Naive B cell (primary cell): ENCODE measurements at regions not wholly inside any gene's neighbourhood (a gene's known extent, or its start where the extent isn't known, plus 50 kb on each side); places are given as distances from the start of the nearest gene placed in this dataset.
"Not testable (repeated sequence)": the region's sequence is repeated elsewhere in the genome, so short reads cannot be mapped to it uniquely, and the experiment has no call there.

Experiments used
- ATAC-seq, 2 donors: fragments of 150-1000 bp; cut with Tn5 transposase; 2 replicates each; pipeline ENCODE4 v1.10.0; 2021; ENCODE audit warnings: low read depth in 2 of 2, mild to moderate bottlenecking in 2 of 2, moderate library complexity in 2 of 2
- DNase-seq: peaks from one replicate; pipeline ENCODE4 v3.0.0; 2022
- H3K27ac Mint-ChIP-seq, 6 donors: one replicate each; pipeline ENCODE4 v1.8.0; 2020 to 2022; ENCODE audit warnings: mild to moderate bottlenecking in 6 of 6, mixed read lengths in 6 of 6, moderate library complexity in 5 of 6, inconsistent platforms in 2 of 6
- H3K27me3 Mint-ChIP-seq, 3 donors: one replicate each; pipeline ENCODE4 v1.8.0; 2021 to 2022; ENCODE audit warnings: mixed read lengths in 3 of 3, mild to moderate bottlenecking in 1 of 3
- H3K36me3 Mint-ChIP-seq, 2 donors: one replicate each; pipeline ENCODE4 v1.8.0; 2020 to 2022; ENCODE audit warnings: mixed read lengths in 2 of 2, inconsistent platforms in 1 of 2, mild to moderate bottlenecking in 1 of 2
- H3K4me1 Mint-ChIP-seq, 3 donors: one replicate each; pipeline ENCODE4 v1.8.0; 2020 to 2022; ENCODE audit warnings: mixed read lengths in 3 of 3, inconsistent platforms in 1 of 3, mild to moderate bottlenecking in 1 of 3, moderate library complexity in 1 of 3
- H3K4me3 Mint-ChIP-seq, 8 donors: one replicate each; pipeline ENCODE4 v1.8.0; 2020 to 2022; ENCODE audit warnings: mild to moderate bottlenecking in 8 of 8, mixed read lengths in 8 of 8, moderate library complexity in 8 of 8, inconsistent platforms in 2 of 8
- H3K9me3 Mint-ChIP-seq, 7 donors: one replicate each; pipeline ENCODE4 v1.8.0; 2020 to 2022; ENCODE audit warnings: mixed read lengths in 7 of 7, mild to moderate bottlenecking in 5 of 7, inconsistent platforms in 2 of 7, moderate library complexity in 1 of 7

DNA sequence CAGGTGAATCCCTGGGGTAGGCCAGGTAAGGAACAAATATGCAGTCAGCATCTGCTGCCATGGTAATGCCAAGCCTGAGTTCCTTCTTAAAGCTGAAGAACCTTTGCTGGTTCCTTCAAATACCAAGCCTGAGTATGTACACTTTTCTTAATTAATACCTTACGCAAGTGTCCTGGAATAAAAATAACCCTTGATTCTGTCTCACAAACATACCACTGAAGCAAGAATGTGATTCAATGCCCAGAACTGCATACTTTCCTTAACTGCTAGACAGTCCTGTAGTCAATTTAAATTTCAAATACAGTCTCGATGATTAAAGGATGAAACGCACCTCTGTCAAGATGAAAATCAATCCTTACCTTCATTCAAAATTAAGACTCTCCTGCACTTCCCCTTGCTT lies 634.0 kb upstream of the CHRM3 start:
- Mint-ChIP-seq H3K9me3 (peaks cover 0 to 5% (median 4%) of the 10 kb centered on the region in 7 donors), H3K4me3 (no peak overlapping the region), H3K4me1 (no peaks in the 10 kb centered on the region), H3K36me3 (no peaks in the 10 kb centered on the region), H3K27me3 (no peaks in the 10 kb centered on the region), H3K27ac (no peak overlapping the region)
- ATAC-seq (no peak), DNase-seq (no peak)

- DNase-seq (no peak), ATAC-seq (no peak)
- H3K4me3 Mint-ChIP-seq, result no peak overlapping the region
- no peaks in the 10 kb centered on the region for H3K27me3 Mint-ChIP-seq
- H3K27ac Mint-ChIP-seq, result no peak overlapping the region
- H3K9me3 Mint-ChIP-seq, result peaks cover 0 to 9% (median 5%) of the 10 kb centered on the region in 7 donors
- H3K36me3 Mint-ChIP-seq, result no peaks in the 10 kb centered on the region
- H3K4me1 Mint-ChIP-seq, result no peaks in the 10 kb centered on the region
Measured at GRCh38 chr1:238745069-238745468, 641.3 kb upstream of the CHRM3 start.

DNA sequence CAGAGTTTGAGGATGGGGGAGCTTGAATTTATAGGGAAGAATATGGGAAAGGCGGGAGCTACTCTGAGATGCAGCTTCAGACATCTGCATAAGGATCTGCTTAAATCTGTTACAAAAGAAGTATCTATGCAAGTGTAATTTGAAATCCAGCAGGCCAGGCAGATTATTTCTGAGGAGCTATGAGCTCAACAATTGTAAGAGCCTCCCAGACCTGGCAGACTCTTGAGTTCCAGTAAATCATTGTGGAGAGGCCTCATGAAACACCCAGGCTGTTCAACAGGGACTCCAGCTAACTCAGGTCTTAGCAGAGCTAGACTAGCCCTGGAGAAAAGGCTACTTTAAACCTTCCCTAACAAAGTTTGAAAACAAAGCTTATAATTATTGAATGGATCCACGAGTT lies 647.5 kb upstream of the CHRM3 start:
- DNase-seq, result no peak
- ATAC-seq, result no peak
- Mint-ChIP-seq H3K36me3 (no peaks in the 10 kb centered on the region), H3K27ac (no peak overlapping the region), H3K9me3 (peaks cover 0 to 8% (median 0%) of the 10 kb centered on the region in 7 donors), H3K4me1 (no peaks in the 10 kb centered on the region), H3K4me3 (no peak overlapping the region), H3K27me3 (no peaks in the 10 kb centered on the region)

DNA sequence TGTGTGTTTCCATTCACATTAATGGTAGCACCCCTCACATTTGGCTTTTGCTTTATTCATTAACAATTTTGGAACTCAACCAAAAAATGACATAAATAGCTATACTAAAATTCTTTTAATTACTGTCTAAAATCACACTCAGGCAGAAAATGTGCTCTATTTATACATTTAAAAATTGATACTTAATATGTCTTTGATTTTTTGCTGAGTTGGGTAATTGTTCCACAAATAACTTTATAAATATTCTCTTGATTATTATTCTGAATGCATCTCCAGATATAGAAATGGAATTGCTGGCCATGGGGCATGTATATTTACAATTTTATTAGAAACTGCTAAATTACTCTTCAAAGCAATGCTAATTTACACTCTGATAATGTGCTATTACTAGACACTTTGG lies 658.7 kb upstream of the CHRM3 start:
- Mint-ChIP-seq H3K27ac (no peak overlapping the region), H3K4me3 (no peak overlapping the region), H3K36me3 (no peaks in the 10 kb centered on the region), H3K9me3 (peaks cover 0 to 4% (median 0%) of the 10 kb centered on the region in 7 donors), H3K27me3 (no peaks in the 10 kb centered on the region), H3K4me1 (no peaks in the 10 kb centered on the region)
- ATAC-seq, result no peak
- no peak for DNase-seq

DNA sequence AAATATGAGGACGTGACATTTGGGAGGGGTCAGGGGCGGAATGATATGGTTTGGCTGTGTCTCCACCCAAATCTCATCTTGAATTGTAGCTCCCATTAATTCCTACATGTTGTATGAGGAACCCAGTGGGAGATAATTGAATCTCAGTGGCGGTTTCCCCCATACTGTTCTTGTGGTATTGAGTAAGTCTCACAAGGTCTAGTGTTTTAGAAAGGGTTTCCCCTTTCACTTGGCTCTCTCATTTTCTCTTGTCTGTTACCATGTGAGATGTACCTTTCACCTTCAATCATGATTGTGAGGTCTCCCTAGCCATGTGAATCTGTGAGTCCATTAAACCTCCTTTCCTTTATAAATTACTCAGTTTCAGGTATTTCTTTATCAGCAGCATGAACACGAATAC lies 663.6 kb upstream of the CHRM3 start:
- no peaks in the 10 kb centered on the region for H3K36me3 Mint-ChIP-seq
- ATAC-seq, result no peak
- H3K9me3 Mint-ChIP-seq, result peaks cover 0 to 25% (median 8%) of the 10 kb centered on the region in 7 donors
- H3K27ac Mint-ChIP-seq, result no peak overlapping the region
- DNase-seq, result no peak
- no peaks in the 10 kb centered on the region for H3K4me1 Mint-ChIP-seq
- H3K27me3 Mint-ChIP-seq, result no peaks in the 10 kb centered on the region
- H3K4me3 Mint-ChIP-seq, result no peak overlapping the region

- ATAC-seq, result no peak
- DNase-seq, result no peak
- H3K27me3 Mint-ChIP-seq, result no peaks in the 10 kb centered on the region
- H3K36me3 Mint-ChIP-seq, result no peaks in the 10 kb centered on the region
- peaks cover 0 to 4% (median 2%) of the 10 kb centered on the region in 7 donors for H3K9me3 Mint-ChIP-seq
- H3K27ac Mint-ChIP-seq, result no peak overlapping the region
- H3K4me3 Mint-ChIP-seq, result no peak overlapping the region
- H3K4me1 Mint-ChIP-seq, result no peaks in the 10 kb centered on the region
Measured at GRCh38 chr1:238710697-238711096, 675.7 kb upstream of the CHRM3 start.

DNA sequence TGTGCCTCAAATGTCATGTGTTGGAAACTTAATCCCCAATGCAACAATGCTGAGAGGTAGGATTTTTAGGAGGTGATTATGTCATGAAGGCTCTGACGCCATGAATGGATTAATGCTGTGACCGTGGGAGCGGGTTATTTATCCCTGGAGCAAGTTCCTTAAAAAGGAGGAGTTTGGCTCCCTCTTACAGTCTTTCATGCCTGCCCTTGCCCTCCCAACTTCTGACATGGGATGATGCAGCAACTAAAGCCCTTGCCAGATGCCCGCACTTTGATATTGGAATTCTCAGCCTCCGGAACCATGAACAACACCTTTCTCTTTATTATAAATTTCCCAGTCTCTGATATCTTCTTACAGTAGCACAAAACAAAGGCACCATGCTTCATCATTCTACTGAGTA lies 685.3 kb upstream of the CHRM3 start:
- no peak overlapping the region for H3K27ac Mint-ChIP-seq
- no peaks in the 10 kb centered on the region for H3K4me1 Mint-ChIP-seq
- DNase-seq (no peak), ATAC-seq (no peak)
- H3K4me3 Mint-ChIP-seq, result no peak overlapping the region
- H3K9me3 Mint-ChIP-seq, result peaks cover 0 to 8% (median 0%) of the 10 kb centered on the region in 7 donors
- H3K27me3 Mint-ChIP-seq, result no peaks in the 10 kb centered on the region
- no peaks in the 10 kb centered on the region for H3K36me3 Mint-ChIP-seq

- Mint-ChIP-seq H3K9me3 (peaks cover 0 to 4% (median 2%) of the 10 kb centered on the region in 7 donors), H3K36me3 (no peaks in the 10 kb centered on the region), H3K27ac (no peak overlapping the region), H3K4me3 (no peak overlapping the region), H3K4me1 (no peaks in the 10 kb centered on the region), H3K27me3 (no peaks in the 10 kb centered on the region)
- DNase-seq (no peak), ATAC-seq (no peak)
Measured at GRCh38 chr1:238690415-238690814, 696.0 kb upstream of the CHRM3 start.

DNA sequence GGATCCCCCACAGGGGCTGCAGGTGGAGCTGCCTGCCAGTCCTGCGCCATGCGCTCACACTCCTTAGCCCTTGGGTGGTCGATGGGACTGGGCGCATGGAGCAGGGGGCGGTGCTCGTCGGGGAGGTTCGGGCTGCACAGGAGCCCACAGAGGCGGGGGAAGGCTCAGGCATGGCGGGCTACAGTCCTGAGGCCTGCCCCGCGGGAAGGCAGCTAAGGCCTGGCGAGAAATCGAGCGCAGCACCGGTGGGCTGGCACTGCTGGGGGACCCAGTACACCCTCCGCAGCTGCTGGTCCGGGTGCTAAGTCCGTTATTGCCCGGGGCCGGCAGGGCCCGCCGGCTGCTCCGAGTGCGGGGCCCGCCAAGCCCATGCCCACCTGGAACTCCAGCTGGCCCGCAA lies 701.8 kb upstream of the CHRM3 start:
- H3K27ac Mint-ChIP-seq, H3K9me3 Mint-ChIP-seq, H3K4me1 Mint-ChIP-seq, H3K36me3 Mint-ChIP-seq, H3K4me3 Mint-ChIP-seq, DNase-seq, H3K27me3 Mint-ChIP-seq, ATAC-seq: not testable (repeated sequence)

DNA sequence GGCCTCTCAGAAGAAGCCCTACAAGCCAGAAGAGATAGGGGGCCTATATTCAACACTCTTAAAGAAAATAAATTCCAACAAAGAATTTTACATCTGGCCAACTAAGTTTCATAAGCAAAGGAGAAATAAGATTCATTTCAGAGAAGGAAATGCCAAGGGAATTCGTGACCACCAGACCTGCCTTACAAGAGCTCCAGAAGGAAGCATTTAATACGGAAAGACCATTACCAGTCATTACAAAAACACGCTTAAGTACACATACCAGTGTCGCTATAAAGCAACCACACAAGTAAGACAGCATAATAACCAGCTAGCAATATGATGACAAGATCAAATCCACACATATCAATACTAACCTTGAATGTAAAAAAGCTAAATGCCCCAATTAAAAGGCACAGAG lies 704.9 kb upstream of the CHRM3 start:
- ATAC-seq (no peak), DNase-seq (no peak)
- no peaks in the 10 kb centered on the region for H3K27me3 Mint-ChIP-seq
- H3K36me3 Mint-ChIP-seq, result no peaks in the 10 kb centered on the region
- no peak overlapping the region for H3K4me3 Mint-ChIP-seq
- no peak overlapping the region for H3K27ac Mint-ChIP-seq
- no peaks in the 10 kb centered on the region for H3K4me1 Mint-ChIP-seq
- H3K9me3 Mint-ChIP-seq, result peaks cover 0 to 6% (median 2%) of the 10 kb centered on the region in 7 donors

DNA sequence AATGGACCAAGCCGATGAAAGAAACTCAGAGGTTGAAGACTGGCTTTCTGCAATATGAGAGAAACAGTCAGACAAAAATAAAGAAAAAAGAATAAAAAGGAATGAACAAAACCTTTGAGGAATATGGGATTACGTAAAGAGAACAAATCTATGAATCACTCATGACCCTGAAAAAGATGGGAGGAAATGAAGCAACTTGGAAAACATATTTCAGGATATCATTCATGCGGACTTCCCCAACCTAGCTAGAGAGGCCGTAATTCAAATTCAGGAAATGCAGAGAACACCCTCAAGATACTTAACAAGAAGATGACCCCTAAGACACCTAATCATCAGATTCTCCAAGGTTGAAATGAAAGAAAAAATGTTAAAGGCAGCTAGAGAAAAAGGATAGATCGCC lies 705.3 kb upstream of the CHRM3 start:
- no peaks in the 10 kb centered on the region for H3K36me3 Mint-ChIP-seq
- no peak for ATAC-seq
- no peak for DNase-seq
- H3K4me1 Mint-ChIP-seq, result no peaks in the 10 kb centered on the region
- no peak overlapping the region for H3K27ac Mint-ChIP-seq
- H3K27me3 Mint-ChIP-seq, result no peaks in the 10 kb centered on the region
- H3K4me3 Mint-ChIP-seq, result no peak overlapping the region
- H3K9me3 Mint-ChIP-seq, result peaks cover 0 to 6% (median 2%) of the 10 kb centered on the region in 7 donors

- Mint-ChIP-seq H3K4me1 (no peaks in the 10 kb centered on the region), H3K9me3 (peaks cover 0 to 2% (median 0%) of the 10 kb centered on the region in 7 donors), H3K36me3 (no peaks in the 10 kb centered on the region), H3K27ac (no peak overlapping the region), H3K27me3 (no peaks in the 10 kb centered on the region), H3K4me3 (no peak overlapping the region)
- no peak for ATAC-seq
- DNase-seq, result no peak
Measured at GRCh38 chr1:238677567-238677966, 708.8 kb upstream of the CHRM3 start.

- Mint-ChIP-seq H3K36me3 (no peaks in the 10 kb centered on the region), H3K9me3 (no peaks in the 10 kb centered on the region), H3K4me1 (no peaks in the 10 kb centered on the region), H3K4me3 (no peak overlapping the region), H3K27me3 (no peaks in the 10 kb centered on the region), H3K27ac (no peak overlapping the region)
- DNase-seq, result no peak
- no peak for ATAC-seq
Measured at GRCh38 chr1:238675221-238675620, 711.1 kb upstream of the CHRM3 start.

- Mint-ChIP-seq H3K4me1 (no peaks in the 10 kb centered on the region), H3K36me3 (no peaks in the 10 kb centered on the region), H3K27ac (no peak overlapping the region), H3K27me3 (no peaks in the 10 kb centered on the region), H3K4me3 (no peak overlapping the region), H3K9me3 (no peaks in the 10 kb centered on the region)
- DNase-seq (no peak), ATAC-seq (no peak)
Measured at GRCh38 chr1:238674316-238674715, 712.1 kb upstream of the CHRM3 start.

DNA sequence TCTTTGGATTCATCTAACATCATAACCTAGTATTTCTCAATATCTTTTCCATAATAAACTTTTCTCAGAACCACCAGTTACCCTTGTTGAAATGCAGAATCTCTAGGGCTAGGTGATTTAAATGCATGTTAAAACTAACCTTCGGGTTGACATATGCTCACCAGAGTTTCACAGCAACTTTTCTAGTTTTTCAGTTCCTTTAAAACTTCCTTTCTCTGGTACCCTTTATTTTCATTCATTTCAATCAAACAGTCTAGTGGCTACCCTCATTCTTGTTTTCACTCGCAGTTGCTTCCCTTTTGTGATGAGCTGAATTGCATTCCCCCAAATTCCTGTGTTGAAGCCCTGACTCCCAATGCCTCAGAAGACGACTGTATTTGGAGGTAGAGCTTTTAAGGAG lies 712.8 kb upstream of the CHRM3 start:
- no peak for DNase-seq
- Mint-ChIP-seq H3K27ac (no peak overlapping the region), H3K4me3 (no peak overlapping the region), H3K27me3 (no peaks in the 10 kb centered on the region), H3K4me1 (no peaks in the 10 kb centered on the region), H3K9me3 (no peaks in the 10 kb centered on the region), H3K36me3 (no peaks in the 10 kb centered on the region)
- no peak for ATAC-seq
